Glomerular endothelial cell (primary cell): ENCODE measurements at regions not wholly inside any gene's neighbourhood (a gene's known extent, or its start where the extent isn't known, plus 50 kb on each side); places are given as distances from the start of the nearest gene placed in this dataset.

Experiments
- DNase-seq: peaks from one replicate; pipeline ENCODE4 v3.0.0-alpha.2; 2011; ENCODE audit warnings: low read depth, low spot score; ENCODE audit errors: extremely low read depth

DNA sequence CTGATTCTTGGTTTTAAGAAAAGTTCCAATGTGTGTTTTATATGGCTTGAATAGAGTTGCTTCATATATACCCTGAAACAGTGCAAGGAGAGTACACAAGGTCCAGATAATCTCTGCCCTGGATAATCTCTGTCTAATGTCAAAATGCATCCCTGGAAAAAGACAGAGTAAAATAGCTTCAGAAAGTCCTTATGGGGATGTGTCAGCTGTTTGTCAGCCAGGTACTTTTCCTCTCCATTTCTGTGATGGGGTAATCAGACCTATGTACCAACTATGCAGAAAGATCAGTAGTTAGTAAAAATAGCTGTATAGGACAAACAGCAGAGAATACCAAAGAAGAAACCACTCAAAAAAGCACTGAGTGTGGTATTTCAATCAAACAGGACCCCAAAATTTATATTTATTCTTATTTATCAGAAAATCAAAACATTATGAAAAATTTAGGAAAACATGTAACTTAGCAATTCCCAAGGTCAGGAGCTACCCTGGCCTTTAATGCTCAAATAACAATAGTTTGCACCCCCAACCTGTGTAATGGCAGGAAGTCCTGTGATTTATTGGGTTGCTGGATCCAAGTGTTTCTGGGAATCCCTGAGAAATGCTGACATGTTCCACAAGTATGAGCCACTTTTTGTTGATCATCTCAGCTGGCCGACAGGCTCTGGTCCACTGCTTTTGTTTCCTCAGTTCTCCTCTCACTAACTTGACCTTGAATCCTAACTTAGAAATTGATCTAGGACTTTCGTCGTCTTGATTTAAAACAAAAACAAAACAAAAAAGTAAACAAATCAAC, 69.6 kb downstream of the MDH1 start:
- no peak for DNase-seq

- no peak for DNase-seq
These were observed 71.3 kb downstream of the MDH1 start for GRCh38 chr2:63660060-63660459.

- DNase-seq, result no peak
These were observed 72.3 kb downstream of the MDH1 start for GRCh38 chr2:63661076-63661475.

DNA sequence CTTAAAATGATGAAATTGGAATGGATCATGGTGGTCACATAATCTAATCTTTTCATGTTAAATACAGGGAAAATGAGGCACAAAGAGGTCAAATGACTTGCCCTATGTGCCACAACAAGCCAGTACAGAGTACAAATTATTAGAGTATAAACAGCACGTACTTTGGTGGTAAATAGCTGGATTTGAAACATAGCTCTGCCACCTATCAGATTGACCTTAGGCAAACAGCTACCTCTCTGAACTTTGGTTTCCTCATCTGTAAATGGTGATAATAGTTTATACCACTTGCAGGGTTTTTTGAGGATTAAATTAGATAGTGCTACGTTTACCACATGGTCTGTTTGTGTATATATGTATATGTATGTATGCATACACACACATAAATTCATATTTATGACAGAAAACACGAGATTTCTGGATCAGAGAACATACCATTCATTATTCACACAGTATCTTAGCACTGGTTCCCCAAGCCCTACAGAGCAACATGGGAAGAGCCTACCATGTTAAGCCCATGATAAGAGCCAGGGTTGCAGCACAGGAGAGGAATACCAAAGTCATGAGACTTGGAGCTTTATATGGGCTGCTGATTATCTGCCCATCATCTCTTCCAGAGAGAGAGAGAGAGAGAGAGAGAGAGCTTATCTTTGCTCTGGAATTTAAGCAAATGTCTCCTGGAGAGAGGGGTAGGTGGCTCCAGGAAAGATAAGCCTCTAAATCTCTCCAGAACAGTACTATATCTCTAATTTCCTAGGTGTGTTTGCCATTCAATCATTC, 73.5 kb downstream of the MDH1 start:
- DNase-seq, result no peak

- no peak for DNase-seq
These were observed 74.5 kb downstream of the MDH1 start for GRCh38 chr2:63663013-63663864.

DNA sequence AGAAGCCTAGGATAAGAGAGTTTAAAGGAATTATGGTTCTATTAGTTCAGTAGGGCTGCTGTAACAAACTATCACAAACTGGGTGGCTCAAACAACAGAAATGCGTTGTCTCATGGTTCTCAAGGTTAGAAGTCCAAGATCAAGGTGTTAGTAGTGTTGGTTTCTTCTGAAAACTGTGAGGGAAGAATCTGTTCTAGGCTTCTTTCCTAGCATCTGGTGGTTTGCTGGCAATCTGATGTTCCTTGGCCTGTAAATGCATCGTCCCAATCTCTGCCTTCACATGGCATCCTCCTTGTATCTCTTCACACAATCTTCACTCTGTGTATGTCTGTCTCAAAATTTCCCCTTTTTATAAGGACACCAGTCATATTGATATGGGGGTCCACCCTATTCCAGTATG, 76.3 kb downstream of the MDH1 start:
- DNase-seq, result no peak

GRCh38 chr2:63665846-63666475, 77.2 kb downstream of the MDH1 start:
- DNase-seq, result no peak

DNA sequence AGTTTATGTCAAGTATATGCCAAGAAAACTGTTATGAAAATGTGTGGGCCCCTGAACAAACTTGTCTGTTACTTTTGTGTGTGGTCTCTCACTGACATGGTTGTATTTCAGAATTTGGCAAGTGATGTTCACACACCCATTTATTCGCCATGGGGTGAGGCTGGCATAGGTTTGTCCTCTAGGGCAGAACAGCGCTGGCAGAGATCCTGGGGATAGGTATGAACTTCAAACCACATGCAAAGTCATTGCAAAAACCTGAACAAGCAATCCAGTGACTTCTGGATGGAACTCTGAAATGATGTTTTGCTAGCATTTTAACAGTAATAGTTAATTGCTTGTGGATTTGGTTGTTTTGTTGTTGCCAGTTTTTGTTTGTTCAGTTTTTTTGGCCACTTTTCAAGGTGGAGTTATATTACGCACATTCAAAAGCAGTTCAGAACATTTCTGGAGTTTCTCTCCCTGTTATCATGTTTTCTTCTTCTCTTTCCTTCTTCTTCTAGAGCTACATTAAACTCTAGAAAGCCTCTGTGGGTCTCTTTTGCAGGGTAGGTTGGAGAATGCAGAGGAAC, 78.5 kb downstream of the MDH1 start:
- DNase-seq, result no peak

DNA sequence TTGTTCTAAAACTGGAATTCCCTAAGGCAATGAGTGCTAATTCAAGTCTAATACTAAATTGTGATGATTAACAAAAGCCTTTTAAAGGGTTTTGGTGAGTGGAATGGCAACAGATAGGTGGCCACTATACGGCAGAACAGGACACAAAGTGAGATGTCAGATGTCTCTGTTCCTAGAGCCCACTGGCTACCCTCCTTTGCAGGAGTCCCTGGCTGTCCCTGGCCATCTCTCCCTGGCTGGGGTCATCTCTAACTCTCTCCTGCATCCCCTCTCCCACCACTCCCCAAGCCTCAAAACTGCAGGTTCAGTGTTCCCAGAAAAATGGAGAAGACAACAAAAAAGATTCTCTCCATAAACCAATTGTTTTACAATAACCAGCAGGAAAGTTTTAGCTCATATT, 79.2 kb downstream of the MDH1 start:
- no peak for DNase-seq

DNA sequence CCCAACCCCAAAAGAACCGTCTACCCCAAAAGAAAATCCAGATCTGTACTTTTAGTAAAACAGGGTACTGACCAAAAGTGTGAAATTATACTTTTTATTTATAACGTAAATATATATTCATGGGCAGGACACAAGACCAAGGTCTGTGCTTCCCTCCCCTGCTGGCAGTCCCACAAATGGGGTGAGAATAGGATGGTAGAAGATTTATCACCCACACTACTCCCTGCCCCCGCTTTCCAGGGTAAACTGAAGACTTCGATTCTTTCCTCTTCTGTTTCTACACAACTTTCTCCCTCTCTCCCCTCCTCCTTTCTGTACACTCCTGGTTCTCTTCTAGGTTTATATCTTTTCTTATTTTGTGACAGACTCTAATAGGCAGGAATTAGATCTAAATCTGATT, 79.7 kb downstream of the MDH1 start:
- no peak for DNase-seq

GRCh38 chr2:63669596-63669995, 80.8 kb downstream of the MDH1 start:
- no peak for DNase-seq

DNA sequence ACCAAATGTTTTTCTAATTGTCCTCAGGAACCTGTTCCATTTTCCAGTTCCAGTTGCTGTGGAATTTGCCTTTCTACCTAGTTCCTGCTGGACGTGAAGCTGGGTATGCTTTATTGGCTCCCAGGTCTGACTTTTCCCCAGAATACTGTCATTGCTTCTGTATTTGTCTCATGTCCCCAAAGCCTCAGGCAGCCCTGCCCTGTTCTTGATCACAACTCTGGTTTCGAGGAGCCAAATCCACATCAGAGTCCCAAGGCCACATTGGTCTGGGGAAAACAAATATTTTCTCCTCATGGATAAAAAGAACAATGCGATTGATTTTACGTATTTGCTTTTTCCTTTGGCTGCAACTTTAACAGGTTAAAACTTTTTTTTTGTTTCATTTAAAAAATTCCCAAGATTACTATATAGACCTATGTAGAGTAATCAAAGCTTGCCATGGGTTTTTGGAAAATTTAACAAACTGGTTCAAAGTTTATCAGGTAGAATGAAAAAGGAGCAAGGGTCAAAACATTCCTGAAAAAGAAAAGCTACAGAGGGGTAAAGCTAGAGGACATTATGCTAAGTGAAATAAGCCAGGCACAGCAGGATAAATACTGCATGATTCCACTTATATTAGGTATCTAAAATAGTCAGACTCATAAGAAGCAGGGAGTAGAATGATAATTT, 85.2 kb downstream of the MDH1 start:
- DNase-seq, result no peak

DNA sequence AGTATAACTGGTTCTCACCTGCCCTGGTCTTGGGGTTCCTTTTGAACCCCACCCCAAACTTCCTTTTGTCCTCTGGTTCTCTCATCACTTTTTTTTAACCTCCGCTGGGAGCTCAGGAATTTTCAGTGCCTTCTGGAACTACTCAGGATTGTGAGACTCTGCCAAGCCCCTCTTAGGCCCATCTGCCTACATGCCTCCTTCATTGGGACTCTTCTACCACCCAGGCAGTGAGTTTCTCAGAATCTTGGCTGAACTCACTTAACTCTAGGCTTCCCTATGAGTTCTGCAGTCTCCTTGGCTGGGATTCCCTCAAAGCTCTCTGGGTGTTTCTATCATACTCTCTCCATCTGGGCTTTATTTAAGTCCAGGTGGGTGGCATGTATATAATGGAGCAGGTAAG, 86.3 kb downstream of the MDH1 start:
- no peak for DNase-seq

- no peak for DNase-seq
These were observed 87.4 kb downstream of the MDH1 start for GRCh38 chr2:63676135-63676534.

- no peak for DNase-seq
These were observed 89.3 kb downstream of the MDH1 start for GRCh38 chr2:63678085-63678484.

DNA sequence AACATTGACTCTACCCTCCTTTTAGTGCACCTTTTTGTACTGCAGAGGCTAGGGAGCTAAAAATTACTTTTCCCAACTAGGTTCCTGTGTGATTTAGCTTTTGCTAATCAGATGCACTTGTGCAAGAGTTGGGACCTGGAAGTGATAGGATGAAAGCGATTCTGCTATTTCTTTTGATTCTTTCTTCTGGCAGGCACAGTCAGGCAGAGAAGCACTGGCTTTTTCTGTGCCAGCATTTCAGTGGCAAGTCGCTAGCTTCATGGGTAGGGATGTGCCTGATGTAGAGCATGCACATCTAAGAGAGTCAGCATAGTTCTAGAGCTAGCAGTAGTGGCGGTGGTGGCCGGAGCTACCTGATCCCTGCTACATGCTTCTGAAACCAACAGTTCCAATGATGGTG, 89.8 kb downstream of the MDH1 start:
- no peak for DNase-seq

DNA sequence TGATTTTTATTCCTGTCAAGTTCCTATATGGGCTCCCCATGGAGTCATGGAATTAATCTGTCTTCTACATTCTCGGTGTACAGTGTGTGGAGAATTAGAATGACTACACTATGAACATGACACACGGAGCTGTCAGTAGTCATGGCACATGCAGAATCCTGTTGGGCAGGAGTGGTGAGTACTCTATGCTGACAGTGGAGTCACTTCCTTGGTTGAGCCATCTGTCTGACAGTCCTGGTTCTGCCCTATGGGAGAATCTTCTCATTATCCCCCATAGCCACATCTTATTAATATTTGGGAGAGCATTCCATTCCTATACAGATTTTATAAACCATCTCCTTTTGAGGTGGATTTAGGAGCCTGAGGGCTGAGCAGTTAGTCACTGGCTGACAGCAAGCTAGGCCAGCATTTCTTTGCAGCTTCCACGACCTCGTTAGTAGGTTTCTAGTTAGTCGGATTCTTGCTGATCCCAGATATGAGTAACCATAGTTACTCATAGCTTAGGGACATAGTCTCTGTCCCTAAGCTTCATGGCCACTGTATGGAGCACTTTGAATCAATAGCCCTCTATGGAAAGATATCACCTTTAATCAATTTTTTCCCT, 90.6 kb downstream of the MDH1 start:
- no peak for DNase-seq

- no peak for DNase-seq
These were observed 91.7 kb downstream of the MDH1 start for GRCh38 chr2:63680455-63680854.

DNA sequence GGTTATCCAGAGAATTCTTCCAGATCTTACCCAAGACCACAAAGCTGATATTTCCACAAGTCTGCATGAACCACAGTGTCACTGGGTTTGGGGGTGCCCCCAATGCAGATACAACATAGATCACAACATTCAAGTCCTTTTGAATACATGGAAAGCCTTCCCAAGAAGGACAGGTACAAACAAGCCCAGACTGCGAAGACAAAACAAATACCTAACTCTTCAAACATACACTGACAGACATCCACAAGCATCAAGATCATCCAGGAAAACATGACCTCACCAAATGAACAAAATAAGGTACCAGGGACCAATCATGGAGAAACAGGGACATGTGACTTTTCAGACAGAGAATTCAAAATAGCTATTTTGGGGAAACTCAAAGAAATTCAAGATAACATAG, 93.1 kb downstream of the MDH1 start:
- no peak for DNase-seq
